ENCODE measurements at regions not wholly inside any gene's neighbourhood (a gene's known extent, or its start where the extent isn't known, plus 50 kb on each side); places are given as distances from the start of the nearest gene placed in this dataset.

GRCh38 chr15:35627696-35628095 lies 81.7 kb upstream of the DPH6 start:
- no peak for DNase-seq (ENCODE audit: low spot score in 2 of 2, unreplicated experiment in 2 of 2)
- H3K27me3 Mint-ChIP-seq (ENCODE audit: low read depth): no peaks in the 10 kb centered on the region
- peaks cover 6% of the 10 kb centered on the region for H3K9me3 Mint-ChIP-seq
- TF ChIP-seq CTCF (IDR thresholded peaks at IDR 0.05; ENCODE audit: unreplicated experiment): no peak
- no peaks in the 10 kb centered on the region for H3K36me3 Mint-ChIP-seq
- H3K4me1 Mint-ChIP-seq: peaks cover 35% of the 10 kb centered on the region
- no peak overlapping the region for H3K4me3 Mint-ChIP-seq
- H3K27ac Mint-ChIP-seq: no peak overlapping the region

GRCh38 chr15:35629766-35630165 lies 83.8 kb upstream of the DPH6 start:
- no peak for DNase-seq (ENCODE audit: low spot score in 2 of 2, unreplicated experiment in 2 of 2)
- Mint-ChIP-seq H3K27ac (no peak overlapping the region), H3K36me3 (no peaks in the 10 kb centered on the region), H3K4me3 (no peak overlapping the region), H3K9me3 (peaks cover 2% of the 10 kb centered on the region), H3K4me1 (peaks cover 35% of the 10 kb centered on the region), H3K27me3 (ENCODE audit: low read depth) (no peaks in the 10 kb centered on the region)
- TF ChIP-seq CTCF (IDR thresholded peaks at IDR 0.05; ENCODE audit: unreplicated experiment): no peak

GRCh38 chr15:35630532-35630931 lies 84.6 kb upstream of the DPH6 start:
- Mint-ChIP-seq H3K9me3 (no peaks in the 10 kb centered on the region), H3K4me3 (no peak overlapping the region), H3K27me3 (ENCODE audit: low read depth) (no peaks in the 10 kb centered on the region), H3K27ac (no peak overlapping the region), H3K4me1 (peaks cover 41% of the 10 kb centered on the region), H3K36me3 (no peaks in the 10 kb centered on the region)
- TF ChIP-seq CTCF (IDR thresholded peaks at IDR 0.05; ENCODE audit: unreplicated experiment): no peak
- DNase-seq (ENCODE audit: low spot score in 2 of 2, unreplicated experiment in 2 of 2): no peak

DNA sequence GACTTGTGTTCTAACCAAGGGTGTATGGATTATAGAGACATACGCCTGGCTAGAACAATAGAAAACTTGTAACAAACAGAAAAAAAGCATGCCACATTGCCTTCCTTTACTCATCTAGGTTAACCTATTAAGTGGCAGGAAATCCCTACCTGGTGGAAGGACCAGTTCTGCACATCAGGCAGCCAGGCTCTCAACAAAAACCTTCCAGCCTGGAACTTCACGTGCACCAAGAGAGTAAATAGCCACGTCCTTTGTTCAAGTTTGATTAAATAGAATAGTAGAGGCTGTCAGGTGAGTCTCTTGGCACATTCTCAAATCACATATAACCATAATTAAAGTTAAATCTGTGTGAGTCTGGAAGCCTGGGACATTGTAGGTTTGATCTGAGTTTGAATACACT lies 85.0 kb upstream of the DPH6 start:
- H3K27me3 Mint-ChIP-seq (ENCODE audit: low read depth): no peaks in the 10 kb centered on the region
- H3K27ac Mint-ChIP-seq: no peak overlapping the region
- H3K36me3 Mint-ChIP-seq: no peaks in the 10 kb centered on the region
- H3K9me3 Mint-ChIP-seq: no peaks in the 10 kb centered on the region
- peaks cover 37% of the 10 kb centered on the region for H3K4me1 Mint-ChIP-seq
- no peak overlapping the region for H3K4me3 Mint-ChIP-seq
- DNase-seq (ENCODE audit: low spot score in 2 of 2, unreplicated experiment in 2 of 2): no peak
- no peak for TF ChIP-seq CTCF (IDR thresholded peaks at IDR 0.05; ENCODE audit: unreplicated experiment)

GRCh38 chr15:35633677-35634076 lies 87.7 kb upstream of the DPH6 start:
- no peak overlapping the region for H3K4me3 Mint-ChIP-seq
- H3K9me3 Mint-ChIP-seq: no peaks in the 10 kb centered on the region
- TF ChIP-seq CTCF (IDR thresholded peaks at IDR 0.05; ENCODE audit: unreplicated experiment): no peak
- H3K36me3 Mint-ChIP-seq: no peaks in the 10 kb centered on the region
- no peak overlapping the region for H3K27ac Mint-ChIP-seq
- no peaks in the 10 kb centered on the region for H3K27me3 Mint-ChIP-seq (ENCODE audit: low read depth)
- H3K4me1 Mint-ChIP-seq: peaks cover 29% of the 10 kb centered on the region
- no peak for DNase-seq (ENCODE audit: low spot score in 2 of 2, unreplicated experiment in 2 of 2)

- no peak overlapping the region for H3K27ac Mint-ChIP-seq
- no peak for TF ChIP-seq CTCF (IDR thresholded peaks at IDR 0.05; ENCODE audit: unreplicated experiment)
- H3K27me3 Mint-ChIP-seq (ENCODE audit: low read depth): peaks cover 2% of the 10 kb centered on the region
- peaks cover 11% of the 10 kb centered on the region for H3K36me3 Mint-ChIP-seq
- DNase-seq (ENCODE audit: low spot score in 2 of 2, unreplicated experiment in 2 of 2): no peak
- peaks cover 2% of the 10 kb centered on the region for H3K4me1 Mint-ChIP-seq
- H3K4me3 Mint-ChIP-seq: no peak overlapping the region
- H3K9me3 Mint-ChIP-seq: peaks cover 30% of the 10 kb centered on the region
These were observed 100.8 kb upstream of the DPH6 start for GRCh38 chr15:35646790-35647189.

All from mesothelial cell of epicardium (in vitro differentiated cells).